Stimulated activated CD4-positive, alpha-beta T cell treated with anti-CD3 and anti-CD28 coated beads, Interleukin-12 subunit alpha, Interleukin-12 subunit beta, amount 100 ng/mL, for 48 hours (primary cell): ENCODE measurements at regions not wholly inside any gene's neighbourhood (a gene's known extent, or its start where the extent isn't known, plus 50 kb on each side); places are given as distances from the start of the nearest gene placed in this dataset.
"Not testable (repeated sequence)": the region's sequence is repeated elsewhere in the genome, so short reads cannot be mapped to it uniquely, and the experiment has no call there.

Experiments used
- DNase-seq, 3 donors: peaks; one replicate each; pipeline ENCODE4 v3.0.0-alpha.2; 2020; ENCODE audit warnings: low read depth in 2 of 3, low spot score in 1 of 3

GRCh38 chr9:7545371-7546165 is 254.0 kb downstream of the DMAC1 start:
- no peak for DNase-seq

DNA sequence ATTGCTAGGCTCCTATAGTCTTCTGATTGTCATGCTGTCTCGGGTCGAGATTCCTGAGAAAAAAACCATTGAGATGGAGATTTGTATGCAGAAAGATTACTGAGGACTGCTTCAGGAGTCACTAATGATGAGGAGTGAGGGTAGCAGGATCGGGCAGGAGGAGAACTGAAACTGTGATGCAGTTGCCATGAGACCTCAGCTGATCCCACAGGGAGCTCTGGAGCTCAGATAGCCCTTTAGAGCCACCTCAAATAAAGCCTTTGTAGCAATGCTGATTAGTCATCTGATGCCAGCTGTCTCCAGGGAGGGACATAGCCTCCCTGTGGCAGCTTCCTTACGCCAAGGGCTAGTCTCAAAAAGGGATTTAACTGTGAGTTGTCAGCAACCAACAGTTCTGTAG is 256.9 kb downstream of the DMAC1 start:
- DNase-seq: no peak

DNA sequence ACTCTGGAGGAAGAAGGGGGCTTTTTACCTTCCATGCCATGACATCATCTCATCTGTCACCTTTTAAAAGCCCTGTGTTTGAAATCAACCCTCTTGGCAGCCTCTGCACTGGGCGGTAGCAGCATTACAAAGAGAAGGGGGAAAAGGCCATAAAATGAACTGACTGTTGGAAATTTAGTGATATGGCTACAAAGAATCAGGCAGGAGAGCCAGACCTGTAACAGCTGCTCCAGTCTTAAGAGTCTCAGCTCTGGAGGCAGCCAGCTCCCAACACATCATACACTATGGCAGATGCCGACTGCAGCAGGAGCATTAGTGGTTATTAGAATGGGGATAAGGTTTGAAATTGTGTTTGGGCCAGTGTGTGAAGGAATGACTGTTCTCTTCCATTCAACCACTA is 257.5 kb downstream of the DMAC1 start:
- no peak for DNase-seq

DNA sequence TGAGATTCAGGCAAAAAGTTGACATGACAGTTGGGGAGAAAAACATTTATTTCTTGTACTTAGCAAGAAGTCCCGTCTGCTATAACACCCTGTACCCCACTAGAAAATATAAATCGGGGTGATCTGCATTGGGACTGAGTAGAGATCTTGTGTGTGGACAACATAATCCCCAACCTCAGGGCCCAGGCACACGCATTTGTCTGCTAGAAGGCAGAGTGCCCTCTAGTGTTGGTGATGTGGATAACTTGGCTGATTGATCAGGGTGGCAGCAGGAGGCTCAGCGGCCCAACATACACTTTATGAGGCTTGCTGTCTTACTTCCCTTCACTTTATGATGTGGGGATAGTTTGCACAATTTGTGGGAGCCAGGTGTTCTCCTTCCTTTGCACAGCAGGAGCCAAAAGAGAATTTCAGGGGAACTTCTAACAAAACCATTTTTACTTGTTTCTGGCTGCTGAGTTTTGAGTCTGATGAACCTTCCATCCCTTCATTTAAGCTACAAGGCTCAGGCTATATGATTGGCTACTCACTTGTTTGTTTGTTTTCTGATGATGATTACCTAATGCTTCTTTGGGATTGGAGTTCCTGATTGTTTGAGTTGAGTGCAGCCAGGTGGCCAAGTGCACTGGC is 263.2 kb downstream of the DMAC1 start:
- DNase-seq: peak in 2 of 3 donors; percentile 15 to 36

GRCh38 chr9:7534211-7534935 is 265.2 kb downstream of the DMAC1 start:
- DNase-seq: no peak

- peak in 1 of 3 donors; percentile 15 for DNase-seq
Measured at GRCh38 chr9:7533376-7534090, 266.0 kb downstream of the DMAC1 start.

DNA sequence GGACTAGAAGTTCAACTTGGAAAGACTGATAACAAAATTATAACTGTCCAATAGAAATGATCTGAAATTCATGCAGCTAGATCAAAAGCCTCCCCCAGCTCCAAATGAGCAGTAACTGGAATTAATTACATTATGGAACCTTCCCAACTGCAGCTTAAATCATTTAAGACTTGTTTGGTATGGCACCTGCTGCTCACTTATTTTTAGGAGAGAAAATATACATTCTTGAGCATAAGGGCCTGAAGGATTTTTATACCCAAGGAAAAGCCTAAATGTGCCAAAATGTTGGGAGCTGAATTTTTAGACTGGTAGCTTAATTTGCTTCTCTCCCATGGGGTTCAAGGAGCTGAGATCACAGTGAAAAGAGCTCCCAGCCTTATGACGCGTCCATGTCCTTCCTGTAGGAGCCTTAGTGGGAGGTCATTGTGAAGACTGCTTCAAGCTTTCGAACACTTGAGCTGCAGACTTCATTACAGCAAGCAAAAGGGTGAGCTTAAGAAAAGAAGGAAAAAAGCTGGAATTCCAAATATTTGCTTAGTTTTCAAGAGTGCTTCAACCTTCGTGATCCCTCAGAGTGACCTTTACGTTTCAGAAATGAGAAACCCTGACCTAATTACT is 276.0 kb downstream of the DMAC1 start:
- no peak for DNase-seq

DNA sequence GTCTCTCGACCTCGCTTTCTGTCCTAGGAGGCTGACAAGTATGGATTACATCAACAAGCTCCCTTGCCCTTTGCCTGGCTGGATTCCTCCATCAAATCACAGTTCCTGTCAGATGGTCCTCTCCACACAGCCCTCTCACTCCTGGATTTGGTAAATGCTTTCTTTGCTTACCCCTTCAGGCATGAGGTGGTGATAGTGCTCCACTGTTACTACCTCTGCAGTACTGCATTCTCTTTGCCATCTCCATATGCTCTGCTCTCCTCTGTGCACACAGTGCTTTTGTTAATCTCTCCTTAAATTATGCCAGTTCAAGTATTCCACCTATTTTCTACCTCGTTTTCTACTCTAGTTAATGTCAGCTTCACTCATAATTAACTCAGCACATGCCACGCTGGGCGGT is 279.2 kb downstream of the DMAC1 start:
- no peak for DNase-seq

GRCh38 chr9:7516376-7516775 is 283.2 kb downstream of the DMAC1 start:
- DNase-seq: no peak

DNA sequence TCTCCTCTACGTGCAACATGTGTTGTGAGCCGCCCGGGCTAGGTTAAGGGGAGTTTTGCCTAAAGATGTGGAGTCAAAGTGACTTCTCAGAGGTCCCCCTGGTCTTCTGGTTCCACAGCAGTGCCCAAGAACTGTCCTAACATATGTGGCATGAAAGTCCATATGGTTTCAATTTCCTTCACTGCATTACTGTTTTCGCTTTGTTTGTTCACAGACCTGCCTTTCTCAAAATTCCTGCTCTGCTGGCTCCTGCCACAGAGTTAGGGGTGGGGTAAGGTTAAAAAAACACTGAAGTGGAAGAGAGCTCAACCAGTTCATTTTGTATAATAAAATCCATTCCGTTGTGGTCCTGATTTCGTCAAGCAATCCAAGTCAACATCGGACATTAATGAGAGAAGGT is 289.4 kb downstream of the DMAC1 start:
- no peak for DNase-seq

GRCh38 chr9:7509576-7510145 is 289.9 kb downstream of the DMAC1 start:
- DNase-seq: no peak

GRCh38 chr9:7508516-7508915 is 291.1 kb downstream of the DMAC1 start:
- no peak for DNase-seq

DNA sequence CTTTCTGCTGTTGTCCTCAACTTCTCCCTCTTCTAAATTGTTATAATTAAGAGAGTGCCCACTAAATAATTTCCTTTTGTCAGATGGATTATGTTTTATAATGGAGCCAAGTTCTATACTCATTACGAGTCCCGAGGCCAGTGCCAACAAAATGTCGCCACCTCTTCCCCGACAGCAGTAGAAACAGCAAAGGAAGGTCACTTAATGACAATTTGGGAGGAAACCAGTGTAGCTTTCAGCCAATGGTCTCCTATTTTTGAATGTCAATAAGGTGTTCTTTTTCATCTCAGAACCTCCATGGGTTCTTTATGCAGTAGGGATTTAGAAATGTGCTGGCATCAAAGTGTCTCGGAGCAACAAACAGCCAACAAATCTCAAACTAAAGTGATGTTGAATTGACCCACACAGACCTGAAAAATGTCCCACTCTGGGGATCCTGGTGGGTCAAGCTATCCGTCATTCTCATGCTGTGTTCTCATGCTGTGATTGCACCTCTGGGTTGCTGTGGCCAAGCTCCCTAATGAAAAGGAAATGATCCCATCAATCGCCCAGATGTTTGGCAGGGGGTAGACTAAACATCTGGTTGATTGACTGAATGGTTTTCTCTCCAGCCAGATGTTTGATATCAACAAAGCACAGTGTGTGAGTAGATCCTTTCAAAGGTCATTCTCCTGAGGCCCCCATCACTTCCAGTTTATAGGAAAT is 291.9 kb downstream of the DMAC1 start:
- DNase-seq: no peak

- no peak for DNase-seq
Measured at GRCh38 chr9:7507026-7507425, 292.6 kb downstream of the DMAC1 start.

GRCh38 chr9:7500521-7500920 is 299.1 kb downstream of the DMAC1 start:
- DNase-seq: no peak

DNA sequence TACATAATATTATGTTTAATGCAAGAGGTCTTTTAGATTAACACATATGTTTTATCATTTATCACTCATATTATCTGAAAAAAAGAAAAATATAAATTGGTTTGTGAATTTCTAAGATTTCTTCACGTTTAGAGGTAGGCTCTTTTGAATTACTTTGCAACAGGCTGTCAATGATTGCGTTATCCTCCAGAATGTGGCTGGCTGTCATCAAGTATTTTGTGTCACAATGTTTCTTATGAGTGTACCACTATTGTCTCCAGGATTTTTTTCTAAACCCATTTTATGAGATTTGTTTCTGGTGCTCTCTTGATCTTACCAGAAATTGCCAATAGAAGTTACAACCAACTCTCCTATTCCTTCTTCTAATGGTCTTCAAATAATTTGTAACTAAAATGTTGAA is 307.9 kb downstream of the DMAC1 start:
- no peak for DNase-seq

DNA sequence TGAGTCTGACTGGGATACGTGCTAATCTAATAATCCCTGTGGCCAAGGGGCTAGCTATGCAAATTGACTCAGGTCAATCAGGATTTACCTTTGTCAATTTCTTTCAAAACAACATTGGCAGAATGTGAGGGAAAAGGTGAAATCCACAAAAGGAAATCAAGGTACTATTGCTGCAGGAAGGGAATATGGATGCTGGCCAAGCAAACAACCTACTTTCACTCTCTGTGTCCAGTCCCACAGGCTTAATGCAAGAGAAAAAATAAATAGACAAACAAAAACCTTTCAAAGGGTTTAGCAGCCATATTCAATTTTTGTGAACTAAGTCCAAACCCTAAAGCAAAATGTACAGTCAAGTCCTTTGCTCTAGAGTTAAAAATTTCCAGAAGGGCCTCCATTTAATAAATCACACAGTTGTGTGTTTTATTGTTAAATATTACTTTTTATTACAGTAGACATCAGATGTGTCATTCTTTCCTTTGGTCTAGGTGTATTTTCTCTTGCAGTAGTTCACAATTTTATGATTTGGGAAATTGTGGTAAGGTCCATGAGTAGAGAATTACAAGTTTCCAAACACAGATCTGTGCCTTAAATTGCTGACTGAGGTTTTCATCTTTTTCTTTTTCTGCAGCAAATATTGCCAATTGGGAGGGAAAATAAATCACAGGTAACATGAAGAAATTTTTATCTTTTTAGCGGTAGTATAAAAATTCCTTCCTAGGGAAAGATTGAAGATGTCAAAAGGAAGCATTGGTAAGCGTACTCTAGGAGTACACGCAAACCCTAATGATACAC is 309.1 kb downstream of the DMAC1 start:
- DNase-seq: no peak

GRCh38 chr9:7489036-7489435 is 310.5 kb downstream of the DMAC1 start:
- DNase-seq: no peak

- not testable (repeated sequence) for DNase-seq
Measured at GRCh38 chr9:7484014-7484413, 315.6 kb downstream of the DMAC1 start.
